Stimulated activated memory B cell treated with anti-CD40 and anti-IgM and Interleukin-4, amounts not matched to agents 10 μg/mL and 1 μg/mL and 100 μg/mL, for 72 hours (primary cell): ENCODE measurements at regions not wholly inside any gene's neighbourhood (a gene's known extent, or its start where the extent isn't known, plus 50 kb on each side); places are given as distances from the start of the nearest gene placed in this dataset.
A peak's percentile ranks its signal among the peaks of the same experiment; 100 is the strongest.
"Not testable (repeated sequence)": the region's sequence is repeated elsewhere in the genome, so short reads cannot be mapped to it uniquely, and the experiment has no call there.

Experiments
- ATAC-seq: fragments of 150-1000 bp; cut with Tn5 transposase; 2 replicates; pipeline ENCODE4 v1.10.0; 2021
- H3K27ac Mint-ChIP-seq: one replicate; pipeline ENCODE4 v1.8.0; 2022; ENCODE audit warnings: mild to moderate bottlenecking, mixed read lengths
- H3K27me3 Mint-ChIP-seq: one replicate; pipeline ENCODE4 v1.8.0; 2022; ENCODE audit warnings: mixed read lengths
- H3K36me3 Mint-ChIP-seq: one replicate; pipeline ENCODE4 v1.8.0; 2022; ENCODE audit warnings: mixed read lengths
- H3K4me1 Mint-ChIP-seq: one replicate; pipeline ENCODE4 v1.8.0; 2022; ENCODE audit warnings: mixed read lengths
- H3K4me3 Mint-ChIP-seq: one replicate; pipeline ENCODE4 v1.8.0; 2022; ENCODE audit warnings: mild to moderate bottlenecking, moderate library complexity, mixed read lengths
- H3K9me3 Mint-ChIP-seq: one replicate; pipeline ENCODE4 v1.8.0; 2022; ENCODE audit warnings: mixed read lengths

DNA sequence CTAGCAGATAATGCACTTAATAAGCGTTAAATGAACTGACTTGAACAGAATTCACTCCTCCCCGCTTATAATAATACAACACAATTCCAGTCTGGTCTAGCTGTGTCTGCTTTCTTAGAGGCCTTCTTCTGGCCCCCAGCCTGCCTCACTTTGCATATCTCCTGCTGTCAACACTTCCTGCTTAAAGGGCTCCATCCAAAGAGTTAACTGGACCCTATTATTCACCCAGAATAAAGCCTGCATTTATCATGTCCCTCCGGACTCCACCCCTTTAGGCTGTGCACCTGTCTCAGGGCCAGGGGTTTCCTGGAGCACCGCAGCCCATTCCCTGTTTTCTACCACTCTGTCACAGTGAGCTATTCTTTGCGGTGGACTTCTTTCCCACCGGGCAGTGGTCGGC, 115.4 kb upstream of the FOXN2 start:
- Mint-ChIP-seq H3K4me1 (peaks cover 54% of the 10 kb centered on the region), H3K36me3 (no peaks in the 10 kb centered on the region), H3K4me3 (no peak overlapping the region), H3K27ac (peak overlapping the region; percentile 75), H3K9me3 (no peaks in the 10 kb centered on the region), H3K27me3 (no peaks in the 10 kb centered on the region)
- no peak for ATAC-seq

GRCh38 chr2:48200620-48201293, 113.7 kb upstream of the FOXN2 start:
- H3K4me1 Mint-ChIP-seq = peaks cover 64% of the 10 kb centered on the region
- no peak overlapping the region for H3K4me3 Mint-ChIP-seq
- no peaks in the 10 kb centered on the region for H3K9me3 Mint-ChIP-seq
- ATAC-seq = peak; percentile 50
- no peaks in the 10 kb centered on the region for H3K27me3 Mint-ChIP-seq
- H3K36me3 Mint-ChIP-seq = no peaks in the 10 kb centered on the region
- H3K27ac Mint-ChIP-seq = peak overlapping the region; percentile 71

DNA sequence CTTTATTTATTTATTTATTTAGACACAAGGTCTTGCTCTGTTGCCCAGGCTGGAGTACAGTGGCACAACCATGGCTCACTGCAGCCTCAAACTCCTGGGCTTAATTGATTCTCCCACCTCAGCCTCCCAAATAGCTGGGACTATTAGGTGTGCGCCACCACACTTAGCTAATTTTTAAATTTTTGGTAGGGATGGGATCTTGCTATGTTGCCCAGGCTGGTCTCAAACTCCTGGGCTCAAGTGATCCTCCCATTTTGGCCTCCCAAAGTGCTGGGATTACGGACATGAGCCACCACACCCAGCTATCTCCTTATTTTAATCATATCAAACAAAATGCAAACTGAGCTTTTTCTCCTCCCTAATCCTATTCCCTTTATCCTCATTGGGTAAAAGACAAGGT, 113.0 kb upstream of the FOXN2 start:
- Mint-ChIP-seq H3K27ac (peak overlapping the region; percentile 71), H3K4me1 (peaks cover 71% of the 10 kb centered on the region)
- not testable (repeated sequence) for H3K36me3 Mint-ChIP-seq, ATAC-seq, H3K4me3 Mint-ChIP-seq, H3K27me3 Mint-ChIP-seq, H3K9me3 Mint-ChIP-seq

- no peaks in the 10 kb centered on the region for H3K9me3 Mint-ChIP-seq
- no peak overlapping the region for H3K27ac Mint-ChIP-seq
- H3K36me3 Mint-ChIP-seq = no peaks in the 10 kb centered on the region
- peaks cover 60% of the 10 kb centered on the region for H3K4me1 Mint-ChIP-seq
- H3K27me3 Mint-ChIP-seq = no peaks in the 10 kb centered on the region
- H3K4me3 Mint-ChIP-seq = no peak overlapping the region
- no peak for ATAC-seq
Observed at GRCh38 chr2:48202863-48203642, 111.4 kb upstream of the FOXN2 start.

- no peak for ATAC-seq
- Mint-ChIP-seq H3K27me3 (no peaks in the 10 kb centered on the region), H3K36me3 (no peaks in the 10 kb centered on the region), H3K4me3 (no peak overlapping the region), H3K4me1 (peaks cover 54% of the 10 kb centered on the region), H3K27ac (no peak overlapping the region), H3K9me3 (no peaks in the 10 kb centered on the region)
Observed at GRCh38 chr2:48203668-48204067, 110.8 kb upstream of the FOXN2 start.

- no peaks in the 10 kb centered on the region for H3K27me3 Mint-ChIP-seq
- H3K27ac Mint-ChIP-seq = peak overlapping the region; percentile 67
- H3K9me3 Mint-ChIP-seq = no peaks in the 10 kb centered on the region
- H3K4me3 Mint-ChIP-seq = no peak overlapping the region
- H3K36me3 Mint-ChIP-seq = no peaks in the 10 kb centered on the region
- ATAC-seq = no peak
- peaks cover 45% of the 10 kb centered on the region for H3K4me1 Mint-ChIP-seq
Observed at GRCh38 chr2:48204750-48205136, 109.7 kb upstream of the FOXN2 start.

GRCh38 chr2:48205137-48205798, 109.2 kb upstream of the FOXN2 start:
- Mint-ChIP-seq H3K4me3 (peak overlapping the region; percentile 14), H3K4me1 (peaks cover 43% of the 10 kb centered on the region), H3K9me3 (no peaks in the 10 kb centered on the region), H3K27me3 (no peaks in the 10 kb centered on the region), H3K36me3 (no peaks in the 10 kb centered on the region), H3K27ac (peak overlapping the region; percentile 67)
- ATAC-seq = peak; percentile 78

- not testable (repeated sequence) for H3K9me3 Mint-ChIP-seq, H3K27me3 Mint-ChIP-seq
- peaks cover 34% of the 10 kb centered on the region for H3K4me1 Mint-ChIP-seq
Observed at GRCh38 chr2:48206056-48206656, 108.3 kb upstream of the FOXN2 start.

DNA sequence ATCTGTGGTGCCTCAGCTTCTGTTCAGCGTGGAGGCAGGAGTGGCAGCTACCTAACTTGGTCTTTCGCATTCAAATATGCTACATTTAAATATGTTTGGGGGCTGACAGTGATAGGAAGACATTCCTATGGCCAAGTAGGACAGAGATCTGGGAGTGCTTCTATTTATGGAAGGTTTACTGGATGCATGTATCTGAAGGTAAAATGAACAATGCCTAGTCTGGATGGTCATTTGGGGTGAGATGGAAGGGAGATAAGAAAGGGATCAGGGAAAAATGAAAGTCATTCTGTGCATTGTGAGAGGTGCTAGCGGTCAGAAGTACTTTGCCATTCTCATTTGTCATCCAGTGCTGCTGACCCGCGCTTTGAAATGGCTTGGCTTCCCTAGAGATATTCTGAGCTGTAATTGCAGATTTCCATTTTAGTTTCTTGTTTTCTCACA, 107.3 kb upstream of the FOXN2 start:
- H3K36me3 Mint-ChIP-seq = no peaks in the 10 kb centered on the region
- H3K9me3 Mint-ChIP-seq = no peaks in the 10 kb centered on the region
- no peak overlapping the region for H3K27ac Mint-ChIP-seq

More at GRCh38 chr2:48206056-48206656, 108.3 kb upstream of the FOXN2 start:
- peak overlapping the region; percentile 67 for H3K27ac Mint-ChIP-seq
- not testable (repeated sequence) for H3K4me3 Mint-ChIP-seq, H3K36me3 Mint-ChIP-seq, ATAC-seq

GRCh38 chr2:48207851-48208250, 106.6 kb upstream of the FOXN2 start:
- H3K27ac Mint-ChIP-seq = no peak overlapping the region
- no peak overlapping the region for H3K4me3 Mint-ChIP-seq
- H3K4me1 Mint-ChIP-seq = peaks cover 24% of the 10 kb centered on the region

More for the DNA sequence above, 107.3 kb upstream of the FOXN2 start:
- ATAC-seq = no peak
- Mint-ChIP-seq H3K4me3 (no peak overlapping the region), H3K27me3 (no peaks in the 10 kb centered on the region), H3K4me1 (peaks cover 24% of the 10 kb centered on the region)

DNA sequence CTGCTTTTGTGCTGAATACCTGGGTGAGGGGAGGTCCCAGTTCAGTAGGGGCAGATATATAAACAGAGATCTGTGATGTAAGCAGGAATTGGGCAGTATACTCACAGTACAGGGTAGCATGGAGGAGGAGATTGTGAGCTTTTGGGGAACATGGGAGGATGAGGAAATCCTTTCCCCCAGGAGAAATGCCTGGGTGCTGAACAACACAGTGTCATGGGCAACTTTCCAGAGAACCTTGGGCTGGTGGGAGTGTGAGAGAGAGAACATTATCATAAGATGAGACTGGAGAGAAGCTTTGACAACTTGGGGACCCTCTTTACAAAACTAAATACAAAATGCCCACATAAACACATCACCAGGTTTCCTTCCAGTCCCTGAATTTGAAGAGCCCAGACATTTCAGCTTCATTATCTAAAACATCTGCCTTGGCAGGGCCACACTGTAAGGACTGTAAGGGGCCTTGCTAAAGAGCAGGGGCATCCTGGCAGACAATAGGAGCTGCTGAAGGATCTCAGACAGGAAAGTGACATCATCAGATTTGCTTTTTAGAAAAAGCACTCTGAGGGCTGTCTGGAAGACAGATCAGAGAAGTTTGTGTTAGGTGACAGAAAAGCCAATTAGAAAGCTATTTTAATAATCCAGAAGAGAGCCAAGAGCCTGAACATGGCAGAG, 105.1 kb upstream of the FOXN2 start:
- Mint-ChIP-seq H3K4me1 (peaks cover 21% of the 10 kb centered on the region), H3K36me3 (no peaks in the 10 kb centered on the region), H3K4me3 (no peak overlapping the region), H3K27ac (no peak overlapping the region), H3K27me3 (no peaks in the 10 kb centered on the region), H3K9me3 (no peaks in the 10 kb centered on the region)
- ATAC-seq = no peak

More at GRCh38 chr2:48207851-48208250, 106.6 kb upstream of the FOXN2 start:
- no peak for ATAC-seq
- H3K36me3 Mint-ChIP-seq = no peaks in the 10 kb centered on the region
- no peaks in the 10 kb centered on the region for H3K9me3 Mint-ChIP-seq
- H3K27me3 Mint-ChIP-seq = no peaks in the 10 kb centered on the region

DNA sequence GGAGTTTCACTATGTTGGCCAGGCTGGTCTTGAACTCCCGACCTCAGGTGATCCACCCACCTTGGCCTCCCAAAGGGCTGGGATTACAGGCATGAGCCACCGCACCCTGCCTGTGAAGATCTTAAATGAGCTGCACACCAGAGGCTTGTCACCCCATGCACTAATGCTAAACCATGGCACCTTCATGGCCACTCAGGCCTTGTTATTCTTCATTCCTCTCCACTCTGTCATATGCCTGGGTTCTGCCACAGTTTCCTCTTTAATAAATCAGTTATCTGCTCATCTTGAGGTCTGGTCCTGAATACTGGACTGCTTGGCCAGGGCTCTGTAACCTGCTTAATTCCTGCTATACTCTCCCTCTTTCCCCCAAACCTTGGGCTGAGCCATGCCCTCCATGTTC, 104.3 kb upstream of the FOXN2 start:
- H3K27me3 Mint-ChIP-seq = no peaks in the 10 kb centered on the region

GRCh38 chr2:48213646-48214045, 100.8 kb upstream of the FOXN2 start:
- no peak for ATAC-seq
- peaks cover 4% of the 10 kb centered on the region for H3K36me3 Mint-ChIP-seq
- no peak overlapping the region for H3K27ac Mint-ChIP-seq
- H3K4me1 Mint-ChIP-seq = peaks cover 7% of the 10 kb centered on the region
- H3K27me3 Mint-ChIP-seq = no peaks in the 10 kb centered on the region
- H3K4me3 Mint-ChIP-seq = no peak overlapping the region
- H3K9me3 Mint-ChIP-seq = no peaks in the 10 kb centered on the region

More for the DNA sequence above, 104.3 kb upstream of the FOXN2 start:
- no peak overlapping the region for H3K4me3 Mint-ChIP-seq
- H3K36me3 Mint-ChIP-seq = no peaks in the 10 kb centered on the region
- H3K9me3 Mint-ChIP-seq = no peaks in the 10 kb centered on the region
- H3K4me1 Mint-ChIP-seq = peaks cover 17% of the 10 kb centered on the region
- ATAC-seq = no peak
- H3K27ac Mint-ChIP-seq = no peak overlapping the region

GRCh38 chr2:48218169-48218568, 96.3 kb upstream of the FOXN2 start:
- H3K27ac Mint-ChIP-seq = no peak overlapping the region
- peaks cover 4% of the 10 kb centered on the region for H3K36me3 Mint-ChIP-seq
- H3K4me1 Mint-ChIP-seq = peaks cover 18% of the 10 kb centered on the region
- H3K9me3 Mint-ChIP-seq = no peaks in the 10 kb centered on the region
- no peak overlapping the region for H3K4me3 Mint-ChIP-seq
- ATAC-seq = no peak
- H3K27me3 Mint-ChIP-seq = no peaks in the 10 kb centered on the region

DNA sequence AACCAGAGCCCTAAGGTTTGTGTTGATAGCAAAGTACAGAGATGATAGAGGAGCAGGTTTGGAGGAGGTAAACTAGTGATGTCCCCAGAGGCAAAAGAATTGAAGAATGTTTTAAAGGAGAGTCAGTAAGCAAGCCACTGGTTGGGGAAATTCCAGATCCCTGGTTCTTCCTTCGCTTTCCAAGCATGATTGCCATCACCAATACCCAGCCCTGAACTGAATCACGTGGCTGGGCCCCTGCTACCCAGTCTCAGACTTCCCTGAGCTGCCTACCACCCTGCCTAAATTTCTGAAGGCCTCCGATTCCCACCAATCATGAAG, 95.3 kb upstream of the FOXN2 start:
- Mint-ChIP-seq H3K36me3 (peaks cover 4% of the 10 kb centered on the region), H3K4me1 (peaks cover 18% of the 10 kb centered on the region), H3K4me3 (no peak overlapping the region), H3K27ac (peak overlapping the region; percentile 63), H3K9me3 (no peaks in the 10 kb centered on the region), H3K27me3 (no peaks in the 10 kb centered on the region)
- no peak for ATAC-seq
